ENCODE measurements at regions not wholly inside any gene's neighbourhood (a gene's known extent, or its start where the extent isn't known, plus 50 kb on each side); places are given as distances from the start of the nearest gene placed in this dataset.
A peak's percentile ranks its signal among the peaks of the same experiment; 100 is the strongest.

DNA sequence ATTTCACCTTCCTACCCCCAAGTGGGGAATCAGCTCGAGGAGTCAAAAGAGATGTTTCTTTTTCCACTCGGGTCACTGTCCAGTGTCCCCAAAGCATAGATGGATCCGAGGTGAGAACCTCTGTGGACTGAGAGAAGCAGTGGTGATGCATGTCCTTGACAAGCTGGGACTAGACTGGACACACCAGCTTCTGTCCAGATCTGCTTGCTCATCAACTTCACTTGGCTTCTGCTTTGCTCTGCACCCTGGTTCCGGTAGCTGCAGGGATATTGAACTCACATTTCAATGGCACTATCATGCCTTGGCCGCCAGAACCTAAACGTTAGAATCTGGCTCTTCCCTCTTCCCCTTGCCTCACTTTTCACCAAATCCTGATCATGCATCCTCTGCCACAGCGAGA is 50.3 kb upstream of the CXCL12 start:
- DNase-seq, result peak in 2 of 42 donors; percentile 9 to 28
- intact Hi-C loops (cut with DNase I), result no loop called here

DNA sequence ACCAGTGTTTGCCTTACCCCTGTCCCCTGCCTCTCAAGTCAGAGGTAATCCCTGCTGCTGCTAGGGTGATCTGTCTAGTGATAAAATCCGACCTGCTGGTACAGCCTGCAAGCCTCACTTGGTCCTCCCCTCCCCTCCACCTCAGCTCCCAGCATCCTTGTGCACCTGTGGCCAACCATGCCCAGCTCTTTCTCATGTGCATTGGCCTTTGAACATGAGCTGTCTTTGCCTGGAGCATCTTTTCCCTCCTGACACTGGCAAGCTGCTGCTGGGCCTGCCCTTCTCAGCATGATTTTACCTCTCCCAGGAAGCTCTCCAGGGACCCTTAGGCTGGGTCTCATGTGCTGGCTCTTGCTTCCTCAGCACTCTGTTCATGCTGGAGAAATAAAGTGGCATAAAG is 51.3 kb upstream of the CXCL12 start:
- intact Hi-C loops (cut with DNase I), result no loop called here
- DNase-seq, result no peak

DNA sequence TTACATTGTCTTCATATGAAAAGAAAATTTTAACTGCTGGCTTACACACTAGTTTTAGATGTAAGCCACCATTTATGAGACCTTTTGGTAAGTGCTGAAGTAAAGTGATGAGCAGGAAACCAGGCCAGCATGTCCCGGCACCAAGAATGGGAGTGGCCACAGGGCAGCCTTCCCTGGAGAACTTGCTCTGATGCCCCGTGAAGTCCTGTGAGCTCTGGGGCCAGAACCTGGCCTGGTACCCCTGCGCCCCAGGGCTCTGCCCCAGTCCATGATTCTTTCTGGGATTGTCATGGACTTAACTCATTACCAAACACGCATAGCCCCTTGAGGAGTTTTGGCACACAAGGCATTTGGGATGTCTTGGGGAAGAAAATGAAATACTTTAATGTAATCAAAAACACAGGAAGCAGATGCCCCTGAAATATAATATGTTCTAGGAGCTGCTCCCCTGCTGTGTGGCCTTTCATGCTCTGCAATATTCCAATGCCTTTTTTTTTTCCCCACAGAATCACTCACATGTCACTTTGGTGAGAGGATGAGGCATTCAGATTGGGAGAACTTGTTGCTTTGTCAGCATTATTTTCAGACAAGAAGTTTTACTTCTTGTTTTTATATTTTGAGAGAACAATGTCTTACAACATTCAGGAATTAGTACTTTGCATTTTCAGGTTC is 53.1 kb upstream of the CXCL12 start:
- intact Hi-C loops (cut with DNase I), result no loop called here
- DNase-seq, result peak in 1 of 42 donors; percentile 18

DNA sequence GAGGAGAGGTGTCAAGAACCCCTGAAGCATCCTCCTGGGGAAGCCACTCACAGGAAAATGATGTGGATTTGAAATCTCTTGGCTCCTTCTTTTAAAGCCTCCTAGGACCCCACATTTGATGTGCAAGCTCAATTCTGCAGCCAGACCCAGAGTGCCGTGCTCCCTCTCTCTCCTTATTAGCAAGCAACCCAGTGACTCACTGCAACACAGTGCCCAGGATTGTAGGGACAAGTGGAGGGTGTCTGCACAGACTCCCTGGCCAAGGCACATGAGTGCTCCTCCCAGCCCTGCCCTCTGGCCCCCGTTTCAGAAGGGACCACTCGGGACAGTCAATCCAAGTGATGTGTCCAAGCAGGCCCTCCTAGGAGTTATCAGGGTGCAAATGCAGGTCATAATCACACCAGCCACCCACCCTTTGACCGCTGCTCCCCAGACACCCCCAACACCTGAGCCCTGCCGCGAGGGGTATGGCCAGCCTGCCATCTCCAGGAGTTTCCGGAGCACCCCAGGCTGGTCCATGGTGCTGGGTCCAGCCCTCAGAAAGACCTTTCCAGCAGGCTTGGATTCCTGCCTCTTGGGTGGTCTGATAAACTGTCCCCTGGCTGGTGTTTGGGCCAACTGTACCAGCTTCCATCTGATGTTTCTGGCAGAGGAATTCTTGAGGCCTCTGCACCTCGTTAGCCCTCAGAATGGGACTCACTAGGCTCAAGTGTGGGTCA is 54.5 kb upstream of the CXCL12 start:
- intact Hi-C loops (cut with DNase I), result no loop called here
- DNase-seq, result no peak

DNA sequence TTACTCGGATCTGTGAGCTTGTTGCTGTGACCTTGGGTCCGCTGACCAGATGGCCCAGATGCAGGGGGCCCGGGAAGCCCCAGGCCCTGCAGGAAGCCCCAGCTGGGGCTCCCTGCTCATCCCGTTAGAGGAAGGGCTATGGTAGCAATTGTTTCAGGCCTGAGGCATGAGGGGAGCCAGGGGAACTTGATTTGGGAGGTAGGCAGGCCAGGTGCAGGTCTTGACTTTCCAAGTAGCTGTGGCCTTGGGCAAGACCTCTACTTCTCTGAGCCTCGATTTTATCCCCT is 55.0 kb upstream of the CXCL12 start:
- no peak for DNase-seq
- intact Hi-C loops (cut with DNase I), result no loop called here

DNA sequence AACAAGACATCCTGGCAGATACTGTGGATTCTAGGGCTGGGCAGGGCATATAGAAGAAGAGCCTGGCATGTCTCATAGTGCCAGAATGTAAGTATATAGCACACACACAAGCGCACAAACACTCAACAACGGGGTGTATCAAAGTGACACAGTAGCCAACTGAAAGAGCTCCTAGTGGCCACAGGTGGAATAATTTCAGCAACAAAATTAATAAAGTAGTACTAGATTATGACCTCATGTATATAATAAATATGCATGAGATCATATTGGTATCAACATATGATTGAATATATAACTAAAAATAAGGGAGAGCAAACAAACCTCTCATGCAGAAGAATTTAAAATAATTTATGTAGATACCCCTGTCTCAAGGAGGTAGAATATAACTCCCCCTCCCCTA is 72.4 kb upstream of the CXCL12 start:
- intact Hi-C loops (cut with DNase I), result no loop called here

DNA sequence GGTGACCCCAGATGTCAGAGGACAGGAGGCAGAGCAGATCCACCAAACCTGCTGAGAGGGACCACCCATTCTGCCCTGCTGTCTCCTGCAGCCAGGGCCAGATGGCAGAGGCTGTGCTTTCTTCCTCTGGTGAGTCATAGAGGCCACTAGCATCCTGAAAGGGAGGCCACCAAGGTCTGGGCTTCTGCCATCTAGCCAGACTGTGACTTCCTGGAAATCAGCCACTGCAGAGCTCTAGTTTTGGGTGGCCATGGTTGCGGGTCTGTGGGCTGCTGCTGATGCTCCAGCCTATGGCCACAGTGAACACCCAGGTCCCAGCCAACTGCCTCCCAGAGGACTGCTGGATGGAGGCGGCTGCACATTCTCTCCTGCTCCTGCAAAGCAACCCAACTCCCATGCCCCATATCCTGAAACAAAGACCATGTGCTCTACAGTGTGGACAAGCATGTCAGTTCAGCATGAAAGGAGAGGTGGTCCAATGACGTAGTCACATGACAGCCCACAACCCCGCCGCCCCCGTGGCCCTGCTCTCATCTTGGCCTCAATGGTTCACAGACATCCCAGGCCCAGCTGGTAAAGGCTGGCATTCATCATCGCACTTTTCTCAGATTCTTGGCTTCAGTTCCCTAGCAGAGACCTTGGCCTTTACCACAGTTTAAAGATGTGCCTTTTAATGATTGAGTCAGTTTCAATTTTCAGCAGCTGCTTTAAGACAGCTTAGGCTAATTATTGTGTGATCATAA is 73.9 kb upstream of the CXCL12 start:
- no peak for DNase-seq
- intact Hi-C loops (cut with DNase I), result no loop called here

More for the DNA sequence above, 72.4 kb upstream of the CXCL12 start:
- DNase-seq, result no peak

DNA sequence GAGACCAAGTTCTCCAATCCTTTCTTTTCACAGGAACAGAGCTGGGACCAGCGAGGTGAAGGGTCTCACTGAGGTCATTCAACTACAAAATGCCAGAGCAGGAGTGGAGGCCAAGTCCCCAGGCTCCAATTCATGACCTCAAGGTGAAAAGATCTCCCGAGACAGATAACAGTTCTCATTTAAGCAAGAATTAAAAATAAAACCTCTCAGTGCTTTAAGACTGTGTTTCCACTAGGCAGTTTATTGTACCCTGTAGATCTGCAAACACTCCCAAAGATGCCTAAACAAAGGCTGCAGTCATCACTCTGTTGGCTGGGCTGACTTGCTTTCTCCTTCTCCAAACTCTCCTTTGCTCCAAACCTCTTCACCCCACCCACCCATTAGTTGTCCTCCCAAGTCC is 74.8 kb upstream of the CXCL12 start:
- DNase-seq, result peak in 1 of 42 donors; percentile 11
- intact Hi-C loops (cut with DNase I), result no loop called here

DNA sequence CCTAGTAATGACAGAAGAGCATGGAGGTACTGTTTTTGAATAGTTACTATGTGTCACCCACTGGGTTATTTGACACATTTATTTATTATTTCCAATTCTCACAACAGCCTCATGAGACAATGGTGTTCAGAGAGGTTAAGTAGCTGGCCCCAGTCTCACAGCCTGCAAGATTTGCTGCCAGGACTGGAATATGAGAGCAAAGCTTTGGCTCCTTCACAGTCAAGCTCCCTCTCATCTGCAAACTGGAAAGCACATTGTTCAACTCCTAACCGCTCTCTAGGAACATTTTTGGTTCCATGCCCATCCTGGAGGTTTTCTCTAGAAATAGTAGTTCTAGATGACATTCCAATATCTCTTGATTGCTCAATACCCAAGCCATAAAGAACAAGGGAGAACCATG is 75.5 kb upstream of the CXCL12 start:
- no peak for DNase-seq
- intact Hi-C loops (cut with DNase I), result no loop called here

DNA sequence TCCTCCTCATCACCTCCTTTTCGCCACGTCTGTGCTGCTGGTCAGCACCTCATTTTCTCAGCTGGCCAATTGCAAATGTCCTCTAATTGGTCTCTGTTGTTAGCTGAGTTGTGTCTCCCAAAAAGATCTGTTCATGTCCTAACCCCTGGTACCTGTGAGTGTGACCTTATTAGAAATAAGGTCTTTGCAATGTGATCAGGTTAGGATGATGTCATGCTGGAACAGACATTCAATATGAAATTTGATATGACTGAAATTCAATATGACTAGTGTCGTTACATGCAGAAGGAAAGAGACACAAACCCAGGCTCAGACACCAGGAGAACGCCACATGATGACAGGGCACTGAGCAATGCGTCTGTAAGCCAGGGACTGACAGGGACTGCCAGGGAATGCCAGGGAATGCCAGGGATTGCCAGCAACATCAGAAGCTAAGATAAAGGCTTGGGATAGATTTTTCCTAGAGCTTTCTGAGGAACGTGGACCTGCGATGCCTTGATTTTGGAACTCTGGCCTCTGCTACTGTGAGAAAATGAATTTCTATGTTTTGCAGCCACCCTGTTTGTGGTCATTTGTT is 77.5 kb upstream of the CXCL12 start:
- peak in 1 of 42 donors; percentile 26 for DNase-seq
- intact Hi-C loops (cut with DNase I), result no loop called here

DNA sequence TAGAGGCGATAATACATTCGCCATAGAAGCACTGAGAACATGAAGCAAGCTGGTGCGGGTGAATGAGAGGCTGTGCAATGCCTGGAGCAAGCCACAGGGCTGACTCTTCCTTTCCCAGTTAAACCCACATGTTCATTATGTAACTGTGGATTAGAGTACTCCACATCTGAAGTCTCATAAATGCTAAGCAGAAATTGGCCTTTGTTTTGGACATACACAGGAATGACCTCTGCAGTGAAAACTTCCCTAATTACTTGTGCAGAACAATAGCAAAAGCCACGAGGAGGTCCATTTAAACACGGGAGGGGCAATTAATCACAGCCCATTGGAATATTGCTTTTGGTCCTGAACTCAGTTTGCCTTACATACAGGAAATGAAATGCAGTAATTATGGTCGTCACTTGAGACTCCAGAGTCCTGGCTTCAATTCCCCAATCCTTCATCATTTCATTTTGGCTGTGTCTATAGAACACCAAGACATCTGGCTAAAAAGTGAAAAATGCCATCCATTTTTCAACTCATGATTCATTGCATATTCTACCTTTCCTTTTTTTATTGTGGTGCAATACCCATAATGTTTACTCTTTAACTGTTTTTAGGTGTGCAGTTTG is 78.7 kb upstream of the CXCL12 start:
- peak in 1 of 42 donors; percentile 20 for DNase-seq
- intact Hi-C loops (cut with DNase I), result no loop called here

DNA sequence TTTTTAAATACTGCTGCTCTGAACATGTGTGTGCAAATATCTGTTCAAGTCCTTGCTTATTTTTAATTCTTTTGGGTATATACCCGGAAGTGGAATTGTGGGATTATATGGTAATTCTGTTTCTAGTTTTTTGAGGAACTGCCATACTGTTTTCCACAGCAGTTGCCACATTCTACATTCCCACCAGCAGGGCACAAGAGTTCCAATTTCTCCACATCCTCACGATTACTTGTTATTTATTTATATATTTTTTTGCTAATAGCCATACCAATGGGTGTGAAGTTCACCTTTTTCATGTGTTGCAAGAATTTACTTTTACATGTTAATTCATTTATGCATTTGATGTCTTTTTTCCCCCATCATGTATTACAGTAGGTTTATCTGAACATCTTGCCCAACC is 79.6 kb upstream of the CXCL12 start:
- DNase-seq, result no peak
- intact Hi-C loops (cut with DNase I), result no loop called here

DNA sequence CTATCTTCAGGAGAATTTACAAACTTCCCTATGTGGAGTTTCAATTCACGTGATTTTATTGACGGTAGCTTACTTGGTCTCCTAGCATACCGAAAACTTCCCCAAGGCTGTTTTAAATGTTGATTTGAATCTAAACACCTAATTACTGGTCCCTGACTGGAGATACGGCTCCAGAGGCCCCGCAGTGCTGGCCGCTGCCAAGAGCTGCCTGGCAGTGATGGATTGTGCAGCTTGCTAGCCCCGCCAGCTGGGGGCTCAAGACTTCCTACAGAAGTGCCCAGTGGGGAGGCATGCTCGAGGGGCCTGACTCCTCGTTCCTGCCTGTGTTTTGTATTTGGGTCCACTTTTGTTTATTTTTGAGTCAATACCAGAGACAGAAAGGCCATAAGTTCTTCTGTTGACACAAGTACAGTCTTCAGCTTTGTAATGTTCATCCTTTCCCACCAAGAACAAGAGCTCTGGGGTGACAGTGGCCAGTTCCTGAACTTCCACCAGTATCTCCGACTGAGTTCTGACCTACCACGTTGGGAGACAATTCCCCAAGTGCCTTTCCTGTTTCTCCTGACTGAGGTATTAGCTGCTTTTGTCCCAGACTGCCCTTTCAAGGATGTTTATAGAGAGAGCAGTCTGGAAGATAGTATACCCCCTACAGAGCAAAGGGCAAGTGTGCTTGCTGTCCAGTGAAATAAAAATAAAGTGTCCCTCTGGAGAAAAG is 80.7 kb upstream of the CXCL12 start:
- peak in 2 of 42 donors; percentile 17 to 38 for DNase-seq
- intact Hi-C loops (cut with DNase I), result no loop called here

DNA sequence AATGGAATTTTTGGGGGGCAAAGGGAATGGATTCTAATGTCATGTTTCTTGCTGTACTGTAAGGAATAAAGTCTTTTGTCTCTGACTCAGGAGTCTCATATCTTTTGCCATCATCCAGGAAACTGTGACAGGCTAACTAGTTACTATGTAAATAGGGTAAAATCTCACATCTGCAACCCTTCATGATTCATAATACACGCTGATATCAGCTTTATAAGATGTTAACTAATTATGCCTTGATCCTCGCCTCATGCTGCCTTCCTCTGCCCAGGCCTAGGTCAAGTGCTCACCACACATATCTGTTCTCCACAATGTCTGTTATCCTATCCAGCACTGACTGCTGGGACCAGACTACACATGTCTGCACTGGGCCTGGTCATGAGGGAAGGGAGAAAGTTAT is 81.3 kb upstream of the CXCL12 start:
- DNase-seq, result no peak
- intact Hi-C loops (cut with DNase I), result no loop called here

DNA sequence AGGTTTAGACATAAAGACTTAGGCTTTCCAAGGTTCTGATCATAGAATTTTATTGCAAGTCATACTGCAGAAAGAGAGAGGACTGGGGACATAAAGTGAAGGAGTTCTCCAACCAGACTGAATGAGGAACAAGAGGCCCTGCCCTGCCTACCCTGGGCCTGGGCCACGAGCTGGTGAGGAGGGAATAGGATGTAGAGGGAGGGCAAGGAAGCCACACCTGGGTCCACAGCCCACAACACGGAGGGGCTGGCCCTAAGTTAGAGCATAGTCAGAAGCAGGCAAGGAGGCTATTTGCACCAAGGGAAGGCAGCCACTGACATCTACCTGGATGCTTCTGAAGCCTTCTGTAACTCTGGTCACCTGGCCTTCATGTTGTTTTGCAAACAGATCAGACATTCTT is 82.2 kb upstream of the CXCL12 start:
- DNase-seq, result peak in 1 of 42 donors; percentile 32
- intact Hi-C loops (cut with DNase I), result no loop called here

DNA sequence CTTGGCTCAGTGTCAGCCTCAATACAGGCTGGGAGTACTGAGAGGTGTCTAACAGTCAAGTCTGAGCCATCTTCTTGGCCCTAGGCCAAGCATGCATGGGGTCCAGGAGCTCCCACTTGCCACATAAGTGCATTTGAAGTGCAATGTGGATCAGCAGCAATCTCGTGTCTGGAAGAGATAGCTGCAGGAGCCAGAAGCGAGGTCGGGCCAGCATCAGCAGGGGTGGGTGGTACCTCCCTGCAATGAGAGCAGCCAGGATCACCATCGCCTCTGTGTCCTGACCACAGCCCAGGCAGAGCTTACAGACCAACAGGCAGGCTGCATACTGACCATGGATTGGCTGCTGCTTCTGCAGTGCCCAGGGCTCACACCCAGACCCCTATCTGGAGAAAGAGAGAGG is 83.0 kb upstream of the CXCL12 start:
- intact Hi-C loops (cut with DNase I), result no loop called here
- DNase-seq, result peak in 1 of 42 donors; percentile 25

DNA sequence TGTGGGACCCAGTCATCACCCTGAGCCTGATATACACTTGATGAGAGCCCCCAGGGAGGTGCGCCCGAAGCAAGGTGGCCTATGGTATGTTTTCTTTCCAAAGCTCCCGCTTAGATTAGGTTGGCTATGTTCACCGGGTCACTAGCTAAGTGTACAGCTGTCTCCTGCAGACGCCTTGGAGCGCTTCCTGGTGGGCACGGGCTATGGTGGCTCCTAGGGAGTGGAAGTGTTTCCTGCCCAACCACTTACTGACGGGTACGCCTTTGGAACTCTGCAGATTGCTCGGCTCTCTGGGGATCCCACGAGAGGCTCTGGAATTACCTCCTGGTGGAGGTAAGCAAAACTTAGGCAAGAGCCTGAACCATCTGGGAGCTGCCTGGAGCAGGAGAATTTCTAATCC is 83.6 kb upstream of the CXCL12 start:
- intact Hi-C loops (cut with DNase I), result no loop called here
- DNase-seq, result peak in 1 of 42 donors; percentile 23

DNA sequence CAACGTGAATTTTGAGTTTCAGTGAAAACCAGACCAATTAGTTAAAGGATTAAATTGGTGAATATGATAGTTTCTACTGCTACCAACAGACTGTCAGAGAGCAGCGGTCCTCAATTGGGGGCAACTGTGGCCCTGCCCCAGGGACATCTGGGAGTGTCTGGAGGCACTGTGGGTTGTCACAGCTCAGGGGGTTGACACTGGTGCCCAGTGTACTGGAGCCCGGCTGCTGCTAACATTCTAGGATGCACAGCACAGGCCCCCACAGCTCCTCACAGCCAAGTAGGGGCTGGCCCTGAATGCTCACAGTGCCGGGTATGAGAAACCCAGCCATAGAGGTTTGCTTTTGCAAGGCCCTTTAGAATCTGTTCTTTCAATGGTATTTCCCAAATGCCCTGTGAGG is 84.1 kb upstream of the CXCL12 start:
- DNase-seq, result no peak

DNA sequence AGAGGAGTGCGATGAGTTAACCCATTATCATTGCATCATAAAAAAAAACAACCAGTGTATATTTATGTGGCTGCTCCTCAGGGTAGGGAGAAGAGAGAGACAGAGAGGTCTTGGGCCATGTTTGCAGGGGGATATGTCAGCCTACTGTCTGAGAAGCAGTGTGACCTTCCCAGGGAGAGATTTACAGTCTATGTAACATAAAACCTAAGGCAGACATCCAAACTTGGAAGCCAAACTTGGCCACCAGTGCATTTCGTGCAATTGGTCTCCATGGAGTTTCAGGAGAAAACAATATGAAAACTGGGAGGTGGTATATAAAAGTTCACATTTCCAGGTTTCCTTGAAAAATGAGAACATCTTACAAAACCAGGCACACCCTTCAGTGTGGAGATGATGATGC is 85.9 kb upstream of the CXCL12 start:
- DNase-seq, result no peak
- intact Hi-C loops (cut with DNase I), result no loop called here

More for the DNA sequence above, 84.1 kb upstream of the CXCL12 start:
- intact Hi-C loops (cut with DNase I), result no loop called here

Data from head of caudate nucleus (tissue), 42 donors.